ENCODE measurements at regions not wholly inside any gene's neighbourhood (a gene's known extent, or its start where the extent isn't known, plus 50 kb on each side); places are given as distances from the start of the nearest gene placed in this dataset.

DNA sequence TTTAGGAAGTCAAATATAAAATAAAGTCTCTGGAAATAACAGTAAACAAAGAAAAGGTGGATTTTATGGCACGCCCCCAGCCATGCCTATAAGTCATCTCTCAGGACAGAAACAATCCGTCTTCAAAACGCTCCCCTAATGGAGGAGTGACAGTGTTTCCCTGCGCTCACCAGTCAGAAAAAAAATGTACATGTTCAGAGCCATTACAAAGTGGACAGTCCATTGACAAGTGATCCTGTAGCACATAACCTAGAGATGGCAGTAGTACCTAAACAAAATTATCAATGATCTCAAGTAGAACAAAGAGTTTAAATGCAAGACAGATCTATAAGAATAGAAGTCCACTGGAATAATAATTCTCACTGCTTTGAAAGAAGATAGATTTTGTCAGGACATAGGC lies 891.7 kb upstream of the MIR17HG start:
- H3K9me3 Mint-ChIP-seq, result no peaks in the 10 kb centered on the region
- H2AFZ ChIP-seq, result no peak overlapping the region
- H3K27ac ChIP-seq (ENCODE audit: low read depth), result no peak overlapping the region
- no peaks in the 10 kb centered on the region for H4K20me1 ChIP-seq (replicated peaks; ENCODE audit: insufficient read depth)
- no peak overlapping the region for H3K27ac Mint-ChIP-seq
- no peak for TF ChIP-seq EZH2phosphoT487 (IDR thresholded peaks at IDR 0.05; ENCODE audit: unreplicated experiment)
- no peak for TF ChIP-seq EZH2 (IDR thresholded peaks at IDR 0.05; ENCODE audit: low read depth, unreplicated experiment)
- TF ChIP-seq NANOG (IDR thresholded peaks at IDR 0.05; ENCODE audit: borderline replicate concordance), result no peak
- TF ChIP-seq, protein P1, sequence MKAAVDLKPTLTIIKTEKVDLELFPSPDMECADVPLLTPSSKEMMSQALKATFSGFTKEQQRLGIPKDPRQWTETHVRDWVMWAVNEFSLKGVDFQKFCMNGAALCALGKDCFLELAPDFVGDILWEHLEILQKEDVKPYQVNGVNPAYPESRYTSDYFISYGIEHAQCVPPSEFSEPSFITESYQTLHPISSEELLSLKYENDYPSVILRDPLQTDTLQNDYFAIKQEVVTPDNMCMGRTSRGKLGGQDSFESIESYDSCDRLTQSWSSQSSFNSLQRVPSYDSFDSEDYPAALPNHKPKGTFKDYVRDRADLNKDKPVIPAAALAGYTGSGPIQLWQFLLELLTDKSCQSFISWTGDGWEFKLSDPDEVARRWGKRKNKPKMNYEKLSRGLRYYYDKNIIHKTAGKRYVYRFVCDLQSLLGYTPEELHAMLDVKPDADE (IDR thresholded peaks at IDR 0.05), result no peak
- no peak overlapping the region for H3K4me3 Mint-ChIP-seq
- no peak overlapping the region for H3K4me3 ChIP-seq
- H3K36me3 Mint-ChIP-seq (ENCODE audit: low read depth), result no peaks in the 10 kb centered on the region
- no peak for ATAC-seq
- H3K9me2 ChIP-seq (ENCODE audit: insufficient read depth), result no peaks in the 10 kb centered on the region
- no peaks in the 10 kb centered on the region for H3F3A ChIP-seq (replicated peaks; ENCODE audit: low read depth)
- no peaks in the 10 kb centered on the region for H3K36me3 ChIP-seq (ENCODE audit: insufficient read depth)
- H3K4me1 ChIP-seq (ENCODE audit: insufficient read depth), result no peaks in the 10 kb centered on the region
- H3K4me2 ChIP-seq, result no peak overlapping the region
- no peaks in the 10 kb centered on the region for H3K27me3 ChIP-seq (ENCODE audit: insufficient read depth)
- H3K27me3 Mint-ChIP-seq (ENCODE audit: insufficient read depth, low read depth, poor library complexity), result no peaks in the 10 kb centered on the region
- no peaks in the 10 kb centered on the region for H3K79me2 ChIP-seq (replicated peaks; ENCODE audit: insufficient read depth)
- H3K4me1 Mint-ChIP-seq, result no peaks in the 10 kb centered on the region
- DNase-seq (ENCODE audit: low spot score), result no peak

DNA sequence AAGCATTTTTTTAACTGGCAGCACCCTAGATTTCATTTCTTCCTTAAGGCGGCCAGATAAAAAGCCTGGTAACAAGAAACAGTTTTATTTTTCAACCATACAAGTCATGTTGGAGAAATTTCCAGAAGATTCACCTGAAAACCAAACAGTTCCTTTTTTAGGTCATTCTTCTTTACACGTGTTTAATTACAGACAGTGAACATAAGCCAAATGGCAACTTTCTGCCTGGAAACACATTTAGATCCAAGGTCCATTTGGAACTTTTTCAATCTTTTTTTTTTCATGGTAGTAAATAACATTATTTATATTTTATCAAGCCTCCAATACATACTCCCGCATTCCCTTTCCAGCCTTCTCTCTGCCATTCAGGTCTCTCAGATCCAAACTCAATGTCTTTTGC lies 886.1 kb upstream of the MIR17HG start:
- H3K4me1 ChIP-seq (ENCODE audit: insufficient read depth), result no peaks in the 10 kb centered on the region
- H3K36me3 ChIP-seq (ENCODE audit: insufficient read depth), result no peaks in the 10 kb centered on the region
- TF ChIP-seq EZH2phosphoT487 (IDR thresholded peaks at IDR 0.05; ENCODE audit: unreplicated experiment), result no peak
- DNase-seq (ENCODE audit: low spot score) (no peak), ATAC-seq (no peak)
- H3F3A ChIP-seq (replicated peaks; ENCODE audit: low read depth), result no peaks in the 10 kb centered on the region
- Mint-ChIP-seq H3K27me3 (ENCODE audit: insufficient read depth, low read depth, poor library complexity) (no peaks in the 10 kb centered on the region), H3K27ac (no peak overlapping the region), H3K4me3 (no peak overlapping the region), H3K4me1 (no peaks in the 10 kb centered on the region), H3K9me3 (no peaks in the 10 kb centered on the region), H3K36me3 (ENCODE audit: low read depth) (no peaks in the 10 kb centered on the region)
- no peak overlapping the region for H3K27ac ChIP-seq (ENCODE audit: low read depth)
- no peaks in the 10 kb centered on the region for H3K27me3 ChIP-seq (ENCODE audit: insufficient read depth)
- H3K4me3 ChIP-seq, result no peak overlapping the region
- no peaks in the 10 kb centered on the region for H4K20me1 ChIP-seq (replicated peaks; ENCODE audit: insufficient read depth)
- no peaks in the 10 kb centered on the region for H3K9me2 ChIP-seq (ENCODE audit: insufficient read depth)
- no peak overlapping the region for H2AFZ ChIP-seq
- no peaks in the 10 kb centered on the region for H3K79me2 ChIP-seq (replicated peaks; ENCODE audit: insufficient read depth)
- no peak overlapping the region for H3K4me2 ChIP-seq

DNA sequence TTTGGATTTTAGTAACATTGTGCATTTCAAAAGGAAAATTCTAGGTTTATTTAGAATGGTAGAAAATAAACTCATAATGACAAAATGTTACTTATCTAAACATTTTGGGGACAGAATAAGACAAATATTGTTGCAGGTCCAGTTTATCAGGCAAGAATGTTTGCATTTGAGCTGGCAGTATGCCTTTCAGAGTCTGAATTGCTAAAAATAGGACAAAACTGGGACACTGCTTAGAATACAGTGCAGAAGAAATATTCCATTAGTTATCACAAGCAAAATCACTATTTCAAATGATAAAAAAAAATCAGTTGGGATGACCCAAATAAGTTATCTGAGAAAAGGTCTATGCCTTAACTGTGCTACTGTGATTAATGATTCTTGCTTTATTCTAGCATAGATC lies 870.3 kb upstream of the MIR17HG start:
- Histone ChIP-seq H3K4me1 (ENCODE audit: insufficient read depth) (no peaks in the 10 kb centered on the region), H3K27ac (ENCODE audit: low read depth) (no peak overlapping the region), H2AFZ (no peak overlapping the region), H3F3A (replicated peaks; ENCODE audit: low read depth) (no peaks in the 10 kb centered on the region), H3K9me2 (ENCODE audit: insufficient read depth) (peaks cover 3% of the 10 kb centered on the region; the same call in 1 of the 2 replicates), H3K27me3 (ENCODE audit: insufficient read depth) (no peaks in the 10 kb centered on the region), H3K79me2 (replicated peaks; ENCODE audit: insufficient read depth) (no peaks in the 10 kb centered on the region), H3K4me3 (no peak overlapping the region), H3K4me2 (no peak overlapping the region), H3K36me3 (ENCODE audit: insufficient read depth) (no peaks in the 10 kb centered on the region), H4K20me1 (replicated peaks; ENCODE audit: insufficient read depth) (no peaks in the 10 kb centered on the region)
- Mint-ChIP-seq H3K4me3 (no peak overlapping the region), H3K4me1 (no peaks in the 10 kb centered on the region), H3K27ac (no peak overlapping the region), H3K36me3 (ENCODE audit: low read depth) (peaks cover 3% of the 10 kb centered on the region; the same call in 1 of the 3 replicates), H3K9me3 (peaks cover 3% of the 10 kb centered on the region; the same call in 1 of the 3 replicates), H3K27me3 (ENCODE audit: insufficient read depth, low read depth, poor library complexity) (no peaks in the 10 kb centered on the region)
- TF ChIP-seq CREB1 (CRISPR knock-in tag; IDR thresholded peaks at IDR 0.05; ENCODE audit: low read depth) (no peak), ZNF114 (CRISPR knock-in tag; IDR thresholded peaks at IDR 0.05) (no peak), JUNB (IDR thresholded peaks at IDR 0.05; ENCODE audit: unreplicated experiment) (no peak), EZH2 (IDR thresholded peaks at IDR 0.05; ENCODE audit: low read depth, unreplicated experiment) (no peak), EZH2phosphoT487 (IDR thresholded peaks at IDR 0.05; ENCODE audit: unreplicated experiment) (no peak)
- TF ChIP-seq, protein P1 (IDR thresholded peaks at IDR 0.05), result no peak
- TF ChIP-seq, protein P2, sequence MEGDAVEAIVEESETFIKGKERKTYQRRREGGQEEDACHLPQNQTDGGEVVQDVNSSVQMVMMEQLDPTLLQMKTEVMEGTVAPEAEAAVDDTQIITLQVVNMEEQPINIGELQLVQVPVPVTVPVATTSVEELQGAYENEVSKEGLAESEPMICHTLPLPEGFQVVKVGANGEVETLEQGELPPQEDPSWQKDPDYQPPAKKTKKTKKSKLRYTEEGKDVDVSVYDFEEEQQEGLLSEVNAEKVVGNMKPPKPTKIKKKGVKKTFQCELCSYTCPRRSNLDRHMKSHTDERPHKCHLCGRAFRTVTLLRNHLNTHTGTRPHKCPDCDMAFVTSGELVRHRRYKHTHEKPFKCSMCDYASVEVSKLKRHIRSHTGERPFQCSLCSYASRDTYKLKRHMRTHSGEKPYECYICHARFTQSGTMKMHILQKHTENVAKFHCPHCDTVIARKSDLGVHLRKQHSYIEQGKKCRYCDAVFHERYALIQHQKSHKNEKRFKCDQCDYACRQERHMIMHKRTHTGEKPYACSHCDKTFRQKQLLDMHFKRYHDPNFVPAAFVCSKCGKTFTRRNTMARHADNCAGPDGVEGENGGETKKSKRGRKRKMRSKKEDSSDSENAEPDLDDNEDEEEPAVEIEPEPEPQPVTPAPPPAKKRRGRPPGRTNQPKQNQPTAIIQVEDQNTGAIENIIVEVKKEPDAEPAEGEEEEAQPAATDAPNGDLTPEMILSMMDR (conservative IDR thresholded peaks at IDR 0.05; ENCODE audit: low read depth in 2 of 2), result no peak
- DNase-seq (ENCODE audit: low spot score) (no peak), ATAC-seq (no peak)

All from GM23338 (cell line).